Astrocyte (in vitro differentiated cells and primary cell): ENCODE measurements at regions not wholly inside any gene's neighbourhood (a gene's known extent, or its start where the extent isn't known, plus 50 kb on each side); places are given as distances from the start of the nearest gene placed in this dataset.

ENCODE experiments used
- DNase-seq: peaks from one replicate; pipeline ENCODE4 v3.0.0-alpha.2; 2010; ENCODE audit warnings: low read depth
- FAIRE-seq: peaks from 2 replicates; lab custom pipeline; 2011; peaks lifted over from hg19 to GRCh38; lab: Jason Lieb, UNC
- H2AFZ ChIP-seq: 2 replicates; pipeline ENCODE4 v1.6.0; 2012; ENCODE audit warnings: low read depth, low read length, inconsistent platforms
- H3K27ac ChIP-seq: 2 replicates; pipeline ENCODE4 v1.5.1; 2011; ENCODE audit warnings: low read depth, low read length, inconsistent platforms
- H3K27me3 ChIP-seq: 2 replicates; pipeline ENCODE4 v1.6.0; 2011; ENCODE audit warnings: low read length, inconsistent platforms; ENCODE audit not compliant: insufficient read depth
- H3K36me3 ChIP-seq: 2 replicates; pipeline ENCODE4 v1.5.1; 2011; ENCODE audit warnings: low read length, inconsistent platforms; ENCODE audit not compliant: insufficient read depth
- H3K4me1 ChIP-seq: 2 replicates; pipeline ENCODE4 v1.5.1; 2011; ENCODE audit warnings: low read length, inconsistent platforms; ENCODE audit not compliant: insufficient read depth
- H3K4me2 ChIP-seq: 2 replicates; pipeline ENCODE4 v1.6.0; 2012; ENCODE audit warnings: low read length, inconsistent platforms
- H3K4me3 ChIP-seq: 2 replicates; pipeline ENCODE4 v1.5.1; 2011; ENCODE audit warnings: low read depth, mild to moderate bottlenecking, low read length, inconsistent platforms; ENCODE audit not compliant: insufficient read depth
- H3K79me2 ChIP-seq: 2 replicates; pipeline ENCODE4 v1.6.0; 2012; ENCODE audit warnings: mild to moderate bottlenecking, low read length, inconsistent platforms; ENCODE audit not compliant: insufficient read depth
- H3K9ac ChIP-seq: 2 replicates; pipeline ENCODE4 v1.6.0; 2012; ENCODE audit warnings: mild to moderate bottlenecking, low read length, inconsistent platforms
- H3K9me3 ChIP-seq: 2 replicates; pipeline ENCODE4 v1.5.1; 2012; ENCODE audit warnings: low read depth, mild to moderate bottlenecking, low read length, inconsistent platforms; ENCODE audit not compliant: insufficient read depth
- H4K20me1 ChIP-seq: 2 replicates; pipeline ENCODE4 v1.6.0; 2012; ENCODE audit warnings: low read length, inconsistent platforms; ENCODE audit not compliant: insufficient read depth
- H3K27ac Mint-ChIP-seq: one replicate; pipeline ENCODE4 v1.8.0; 2021; ENCODE audit warnings: mild to moderate bottlenecking, mixed read lengths; ENCODE audit not compliant: unreplicated experiment
- H3K27me3 Mint-ChIP-seq: one replicate; pipeline ENCODE4 v1.8.0; 2021; ENCODE audit warnings: low read depth, mixed read lengths; ENCODE audit not compliant: unreplicated experiment
- H3K36me3 Mint-ChIP-seq: one replicate; pipeline ENCODE4 v1.8.0; 2021; ENCODE audit warnings: low read depth, mixed read lengths; ENCODE audit not compliant: unreplicated experiment
- H3K4me1 Mint-ChIP-seq: one replicate; pipeline ENCODE4 v1.8.0; 2021; ENCODE audit warnings: low read depth, mixed read lengths; ENCODE audit not compliant: unreplicated experiment
- H3K4me3 Mint-ChIP-seq: one replicate; pipeline ENCODE4 v1.8.0; 2021; ENCODE audit warnings: mild to moderate bottlenecking, moderate library complexity, mixed read lengths; ENCODE audit not compliant: unreplicated experiment
- H3K9me3 Mint-ChIP-seq: one replicate; pipeline ENCODE4 v1.8.0; 2021; ENCODE audit warnings: mild to moderate bottlenecking, mixed read lengths; ENCODE audit not compliant: unreplicated experiment
- EZH2 ChIP-seq: IDR thresholded peaks from 2 replicates; pipeline ENCODE4 v1.6.1; 2012; ENCODE audit warnings: mild to moderate bottlenecking, low read length, inconsistent platforms; ENCODE audit not compliant: insufficient read depth
- TF ChIP-seq, protein P1 (sequence below): IDR thresholded peaks from 2 replicates; pipeline ENCODE4 v1.5.1; 2011; ENCODE audit warnings: low read depth, mild to moderate bottlenecking, inconsistent platforms, low read length, moderate library complexity; ENCODE audit not compliant: insufficient read depth

DNA sequence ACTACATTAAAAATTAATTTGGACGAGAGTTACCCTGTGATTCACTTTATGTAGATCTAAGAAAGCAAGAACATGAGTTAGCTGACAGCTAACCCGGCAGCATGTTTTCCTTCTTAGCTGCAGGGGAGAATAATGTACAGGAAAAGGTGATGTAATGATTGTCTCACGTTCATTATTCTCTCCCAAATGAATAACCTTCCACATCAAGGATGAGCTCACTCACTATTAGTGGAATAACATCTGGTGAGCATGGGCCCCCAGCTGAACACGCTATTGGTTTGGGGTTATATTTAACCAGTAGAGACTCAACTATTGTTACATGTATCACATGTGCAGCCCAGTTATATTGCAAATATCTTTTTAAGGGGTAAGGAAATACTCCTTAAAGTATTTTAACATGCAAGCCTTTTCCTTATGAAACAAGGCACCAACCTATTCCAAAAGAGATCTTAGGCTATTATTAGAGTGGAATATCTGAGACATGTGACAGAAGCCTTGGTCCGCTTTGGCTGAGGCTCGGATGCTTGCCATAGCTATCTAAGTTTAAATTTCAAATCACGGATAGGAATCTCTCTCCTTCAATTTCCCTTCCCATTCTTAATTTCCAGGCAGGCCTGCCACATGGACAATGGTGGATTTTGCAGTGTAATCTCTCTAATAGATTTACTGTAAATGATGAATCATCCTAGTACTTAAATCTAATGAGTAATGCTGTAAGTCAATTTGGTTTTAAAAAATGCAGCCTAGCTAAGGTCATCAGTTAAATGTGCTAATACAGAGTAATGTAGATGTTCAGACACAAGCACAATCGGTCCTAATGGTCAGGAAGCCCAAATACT, 99.0 kb upstream of the OTUD4 start:
- Histone ChIP-seq H3K27ac (peak overlapping the region; percentile 97), H3K36me3 (no peaks in the 10 kb centered on the region), H3K27me3 (no peaks in the 10 kb centered on the region), H3K79me2 (no peaks in the 10 kb centered on the region), H3K9me3 (no peaks in the 10 kb centered on the region), H3K4me1 (peaks cover 23% of the 10 kb centered on the region), H3K9ac (peak overlapping the region; percentile 77), H2AFZ (peak overlapping the region; percentile 4), H3K4me3 (peak overlapping the region; percentile 12), H3K4me2 (peak overlapping the region; percentile 69), H4K20me1 (no peaks in the 10 kb centered on the region)
- no peak for TF ChIP-seq EZH2
- TF ChIP-seq, protein P1, sequence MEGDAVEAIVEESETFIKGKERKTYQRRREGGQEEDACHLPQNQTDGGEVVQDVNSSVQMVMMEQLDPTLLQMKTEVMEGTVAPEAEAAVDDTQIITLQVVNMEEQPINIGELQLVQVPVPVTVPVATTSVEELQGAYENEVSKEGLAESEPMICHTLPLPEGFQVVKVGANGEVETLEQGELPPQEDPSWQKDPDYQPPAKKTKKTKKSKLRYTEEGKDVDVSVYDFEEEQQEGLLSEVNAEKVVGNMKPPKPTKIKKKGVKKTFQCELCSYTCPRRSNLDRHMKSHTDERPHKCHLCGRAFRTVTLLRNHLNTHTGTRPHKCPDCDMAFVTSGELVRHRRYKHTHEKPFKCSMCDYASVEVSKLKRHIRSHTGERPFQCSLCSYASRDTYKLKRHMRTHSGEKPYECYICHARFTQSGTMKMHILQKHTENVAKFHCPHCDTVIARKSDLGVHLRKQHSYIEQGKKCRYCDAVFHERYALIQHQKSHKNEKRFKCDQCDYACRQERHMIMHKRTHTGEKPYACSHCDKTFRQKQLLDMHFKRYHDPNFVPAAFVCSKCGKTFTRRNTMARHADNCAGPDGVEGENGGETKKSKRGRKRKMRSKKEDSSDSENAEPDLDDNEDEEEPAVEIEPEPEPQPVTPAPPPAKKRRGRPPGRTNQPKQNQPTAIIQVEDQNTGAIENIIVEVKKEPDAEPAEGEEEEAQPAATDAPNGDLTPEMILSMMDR, result no peak
- no peak overlapping the region for H3K4me3 Mint-ChIP-seq
- FAIRE-seq, result peak; percentile 88
- peaks cover 36% of the 10 kb centered on the region for H3K4me1 Mint-ChIP-seq
- peak; percentile 96 for DNase-seq
- H3K27ac Mint-ChIP-seq, result peak overlapping the region; percentile 88
- H3K36me3 Mint-ChIP-seq, result no peaks in the 10 kb centered on the region
- no peaks in the 10 kb centered on the region for H3K27me3 Mint-ChIP-seq
- H3K9me3 Mint-ChIP-seq, result no peaks in the 10 kb centered on the region

DNA sequence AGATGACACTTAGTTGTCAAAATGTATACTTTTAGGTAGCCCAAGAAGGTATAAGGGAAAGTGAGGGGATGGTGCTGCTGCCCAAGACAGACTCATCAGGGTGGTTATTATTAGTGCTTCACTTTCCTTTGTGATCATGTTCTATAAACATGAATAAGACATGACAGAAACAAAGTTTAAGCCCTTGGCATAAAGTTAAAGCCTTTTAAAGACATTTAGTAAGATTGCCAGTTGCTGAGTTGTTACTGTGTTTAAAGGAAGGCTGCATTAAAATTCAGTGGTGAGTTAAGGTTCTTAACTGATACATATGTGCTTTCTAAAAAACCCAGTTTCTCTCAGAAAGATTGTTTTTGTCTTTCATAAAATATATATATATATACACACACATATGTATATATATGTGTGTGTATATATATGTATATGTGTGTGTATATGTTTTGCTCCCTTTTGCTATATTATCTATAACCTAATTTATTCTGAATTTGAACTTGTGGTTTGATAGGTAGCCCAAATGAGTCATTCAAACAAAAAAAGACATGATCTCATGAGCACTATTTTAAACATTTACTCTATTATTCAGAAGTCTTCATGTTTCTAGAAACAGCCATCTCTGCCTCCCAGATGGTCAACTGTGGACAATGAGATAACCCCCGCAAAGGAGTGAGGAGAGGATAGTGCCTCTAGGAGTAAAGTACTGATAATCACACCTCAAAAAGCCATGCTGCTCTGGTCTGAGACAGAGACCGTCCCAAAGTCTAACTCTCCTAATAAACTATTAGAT, 98.1 kb upstream of the OTUD4 start:
- Histone ChIP-seq H3K27ac (peak overlapping the region; percentile 97), H3K36me3 (no peaks in the 10 kb centered on the region), H3K4me3 (peak overlapping the region; percentile 12), H3K4me1 (peaks cover 23% of the 10 kb centered on the region), H3K9ac (peak overlapping the region; percentile 77), H2AFZ (peak overlapping the region; percentile 4), H3K27me3 (no peaks in the 10 kb centered on the region), H3K79me2 (no peaks in the 10 kb centered on the region), H3K9me3 (no peaks in the 10 kb centered on the region), H4K20me1 (no peaks in the 10 kb centered on the region), H3K4me2 (peak overlapping the region; percentile 69)
- DNase-seq, result peak; percentile 82
- FAIRE-seq, result no peak
- Mint-ChIP-seq H3K27ac (peak overlapping the region; percentile 88), H3K4me3 (no peak overlapping the region), H3K36me3 (no peaks in the 10 kb centered on the region), H3K9me3 (no peaks in the 10 kb centered on the region), H3K4me1 (peaks cover 30% of the 10 kb centered on the region), H3K27me3 (no peaks in the 10 kb centered on the region)
- TF ChIP-seq, protein P1, result no peak
